NCI-H345 (cell line): ENCODE measurements at regions not wholly inside any gene's neighbourhood (a gene's known extent, or its start where the extent isn't known, plus 50 kb on each side); places are given as distances from the start of the nearest gene placed in this dataset.
"Not testable (repeated sequence)": the region's sequence is repeated elsewhere in the genome, so short reads cannot be mapped to it uniquely, and the experiment has no call there.

Experiments
- DNase-seq: peaks from one replicate; lab custom pipeline; 2025; lab: John Stamatoyannopoulos, UW

DNA sequence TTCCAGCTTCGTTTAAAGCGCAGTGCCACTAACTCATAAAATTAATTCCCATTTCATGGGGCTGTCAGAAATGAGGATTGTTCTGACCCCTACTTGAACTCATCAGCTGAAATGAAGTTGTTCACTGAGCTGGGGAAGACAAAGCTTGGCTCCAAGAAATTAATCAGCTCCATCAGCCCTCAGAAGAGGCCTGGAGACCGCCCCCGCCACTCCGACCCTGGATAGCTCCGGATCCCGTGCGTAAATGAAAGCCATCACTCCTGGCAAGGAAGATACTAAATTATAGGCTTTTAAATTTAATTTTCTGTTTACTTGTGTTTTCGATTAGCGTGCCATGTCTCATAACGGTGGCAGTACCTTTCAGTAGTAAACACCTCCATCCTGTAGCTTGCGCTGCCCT lies 142.8 kb upstream of the IRX2 start:
- no peak for DNase-seq

DNA sequence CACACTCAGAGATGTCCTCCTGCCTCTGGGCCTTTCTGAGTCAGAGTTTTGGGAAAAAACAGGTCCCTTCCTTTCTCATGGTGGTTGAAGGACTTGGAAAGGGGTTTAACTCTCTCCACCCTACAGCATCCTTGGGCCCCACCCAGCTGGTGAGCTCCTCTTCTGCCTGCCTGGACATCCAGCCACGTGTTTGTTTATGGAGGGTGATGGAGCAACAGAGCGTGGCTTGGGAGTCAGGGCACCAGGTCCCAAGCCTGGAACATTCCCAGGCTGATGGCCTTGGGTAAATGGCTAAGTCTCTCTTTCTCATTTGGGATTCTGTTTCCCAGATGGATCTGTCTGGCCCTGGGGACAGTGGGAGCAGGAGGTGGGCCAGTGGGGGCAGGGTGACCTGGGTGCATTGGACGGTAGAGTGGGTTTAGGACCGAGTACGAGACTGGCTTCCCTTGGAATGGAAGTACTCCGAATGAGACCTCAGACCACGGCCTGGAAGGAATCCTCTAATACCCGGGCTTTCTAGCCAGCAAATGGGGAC lies 141.1 kb upstream of the IRX2 start:
- DNase-seq = no peak

DNA sequence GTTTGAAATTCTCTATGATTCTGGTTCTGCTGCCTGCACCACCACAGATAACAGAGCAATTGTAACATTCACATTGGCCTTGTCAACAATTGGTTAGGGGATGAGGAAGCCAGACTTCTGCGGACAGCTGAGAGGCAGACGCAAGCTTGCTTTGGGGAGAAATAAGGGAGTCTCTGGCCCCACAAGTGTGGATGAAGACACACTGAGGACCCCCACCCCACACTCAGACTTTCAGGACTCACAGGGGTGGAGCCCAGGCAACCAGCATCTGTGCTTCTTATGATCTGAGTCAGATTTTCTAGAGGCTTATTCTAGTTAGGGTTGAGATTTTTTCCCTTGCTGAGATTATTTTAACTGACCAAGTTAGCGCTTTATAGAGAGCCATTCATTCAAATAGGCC lies 140.3 kb upstream of the IRX2 start:
- DNase-seq = no peak

DNA sequence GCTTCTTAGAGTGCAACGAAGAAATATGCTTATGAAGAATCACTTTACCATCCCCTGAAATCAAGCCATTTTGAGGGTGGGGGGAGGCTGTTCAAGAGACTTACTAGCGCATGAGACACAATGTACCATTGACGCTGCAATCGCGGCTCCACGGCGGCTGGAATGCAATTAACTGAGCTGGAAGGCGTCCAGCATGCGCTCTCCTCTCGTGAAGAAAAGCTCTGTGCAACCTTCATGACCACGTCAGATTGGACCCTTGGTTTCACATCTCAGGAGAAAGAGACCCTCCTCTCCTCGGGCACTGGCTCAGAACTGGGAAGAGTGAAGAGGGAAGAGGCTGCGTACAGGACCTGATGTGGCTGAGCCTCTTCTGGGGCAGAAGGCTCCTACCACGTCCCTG lies 138.5 kb upstream of the IRX2 start:
- DNase-seq = no peak

DNA sequence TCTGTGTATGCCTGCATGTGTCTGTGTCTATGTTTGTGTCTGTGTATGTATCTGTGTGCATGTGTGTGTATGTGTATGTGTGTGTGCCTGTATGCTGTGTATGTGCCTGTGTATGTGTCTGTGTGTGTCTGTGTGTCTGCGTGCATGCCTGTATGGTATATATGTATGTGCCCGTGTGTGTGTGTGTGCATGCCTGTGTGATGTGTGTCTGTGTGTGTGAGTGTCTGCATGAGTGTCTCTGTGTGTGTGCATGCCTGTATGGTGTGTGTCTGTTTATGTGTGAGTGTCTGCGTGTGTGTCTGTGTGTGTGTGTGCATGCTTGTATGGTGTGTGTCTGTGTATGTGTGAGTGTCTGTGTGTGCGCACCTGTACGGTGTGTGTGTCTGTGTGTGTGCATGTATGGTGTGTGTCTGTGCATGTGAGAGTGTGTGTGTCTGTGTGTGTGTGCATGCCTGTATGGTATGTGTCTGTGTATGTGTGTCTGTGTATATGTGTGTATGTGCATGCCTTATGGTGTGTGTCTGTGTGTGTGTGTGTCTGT lies 137.1 kb upstream of the IRX2 start:
- no peak for DNase-seq

DNA sequence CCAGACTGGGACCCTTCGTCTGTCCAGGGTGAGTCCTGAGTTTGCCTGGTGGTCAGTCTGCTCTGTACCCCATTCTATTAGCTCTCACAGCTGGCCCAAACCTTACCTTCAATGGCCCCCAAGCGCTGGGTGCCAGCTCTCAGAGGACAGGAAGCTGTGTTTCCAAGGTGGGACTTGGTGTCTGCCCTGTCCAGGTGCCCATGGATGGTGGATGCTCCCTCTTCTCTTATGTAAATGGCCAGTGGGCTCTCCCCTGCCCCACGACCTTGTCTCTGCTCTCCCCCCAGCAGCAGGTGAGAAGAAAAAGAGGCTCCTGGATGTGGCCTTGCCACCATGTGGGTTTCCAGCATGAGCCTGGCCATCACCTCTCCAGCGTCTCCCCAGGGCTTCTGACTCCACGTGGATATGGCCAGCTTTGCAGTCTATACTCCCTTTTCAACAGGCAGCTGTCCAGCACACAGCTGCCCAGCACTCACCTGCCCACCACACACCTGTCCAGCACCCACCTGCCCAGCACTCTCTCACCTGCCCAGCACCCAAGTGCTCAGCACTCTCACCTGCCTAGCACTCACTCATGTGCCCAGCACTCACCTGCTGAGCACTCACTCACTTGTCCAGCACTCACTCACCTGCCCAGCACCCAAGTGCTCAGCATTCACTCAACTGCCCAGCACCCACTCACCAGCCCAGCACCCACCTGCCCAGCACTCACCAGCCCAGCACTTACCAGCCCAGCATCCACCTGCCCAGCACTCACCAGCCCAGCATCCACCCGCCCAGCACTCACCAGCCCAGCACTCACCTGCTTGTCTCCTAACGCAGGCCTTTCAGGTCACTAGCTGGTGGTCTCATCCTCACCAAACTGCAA lies 136.2 kb upstream of the IRX2 start:
- no peak for DNase-seq

DNA sequence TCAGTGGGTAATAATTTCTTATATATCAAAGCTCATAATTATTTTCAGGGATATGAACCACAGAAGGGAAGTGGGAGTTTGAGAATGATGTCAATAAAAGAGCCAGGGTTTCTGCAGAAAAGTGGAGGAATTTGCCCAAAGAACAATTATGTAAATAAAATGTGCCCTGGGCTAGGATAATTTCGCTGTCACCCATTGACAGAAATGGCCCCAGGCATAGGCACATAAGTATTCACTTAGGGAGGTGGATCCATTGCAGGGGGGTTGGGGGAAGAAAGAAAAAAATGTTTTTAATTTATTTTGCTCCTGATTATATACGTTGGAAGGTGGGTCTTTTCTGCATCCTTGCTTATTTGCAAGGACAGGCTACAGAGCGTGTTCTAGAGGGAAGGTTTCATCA lies 135.1 kb upstream of the IRX2 start:
- no peak for DNase-seq

DNA sequence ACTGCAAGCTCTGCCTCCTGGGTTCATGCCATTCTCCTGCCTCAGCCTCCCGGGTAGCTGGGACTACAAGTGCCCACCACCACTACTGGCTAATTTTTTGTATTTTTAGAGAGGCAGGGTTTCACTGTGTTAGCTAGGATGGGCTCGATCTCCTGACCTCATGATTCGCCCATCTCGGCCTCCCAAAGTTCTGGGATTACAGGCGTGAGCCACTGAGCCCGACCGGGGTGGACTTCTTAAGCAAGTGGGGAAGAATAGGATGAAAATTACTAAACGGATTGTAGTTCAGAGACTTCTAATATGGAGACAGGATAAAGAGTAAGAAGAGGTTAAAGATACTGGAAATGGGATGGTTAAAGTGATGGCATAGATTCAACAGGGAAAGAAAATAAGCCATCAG lies 132.3 kb upstream of the IRX2 start:
- no peak for DNase-seq

DNA sequence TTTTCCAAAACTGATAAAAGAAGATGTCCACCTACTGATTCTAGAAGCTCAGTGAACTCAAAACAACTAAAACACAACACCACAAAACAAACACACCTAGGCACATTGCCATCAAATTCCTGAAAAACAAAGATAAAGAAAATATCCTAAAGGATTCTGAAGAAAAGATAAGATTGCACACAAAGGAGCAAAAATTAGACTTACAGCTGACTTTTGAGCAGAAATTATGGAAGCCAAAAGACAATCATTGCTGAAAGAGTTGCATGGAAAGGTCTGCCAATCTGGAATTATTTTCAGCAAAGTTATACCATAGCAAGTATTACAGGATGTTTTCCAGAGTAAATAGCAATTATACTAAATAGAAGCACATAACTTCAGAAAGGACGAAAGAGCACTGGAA lies 128.2 kb upstream of the IRX2 start:
- no peak for DNase-seq

DNA sequence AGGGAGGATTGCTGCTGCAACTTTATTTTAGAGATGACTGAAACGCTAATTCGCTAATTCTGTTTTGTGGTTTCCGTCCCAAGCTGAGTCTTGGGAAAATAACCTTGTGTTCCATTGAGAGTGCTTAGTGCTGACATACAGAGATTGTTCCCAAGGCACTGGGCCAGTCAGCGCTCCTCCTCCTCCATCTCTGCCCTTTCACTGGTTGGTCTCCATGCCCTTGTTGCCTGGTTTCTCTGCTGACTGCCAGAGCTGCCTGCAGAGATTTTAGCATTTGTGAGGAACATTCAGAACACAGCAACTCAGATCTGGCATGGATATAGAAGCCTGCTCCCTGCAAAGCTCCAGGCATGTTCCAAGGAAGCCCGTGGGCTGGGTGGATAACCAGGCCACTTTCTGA lies 126.0 kb upstream of the IRX2 start:
- no peak for DNase-seq

DNA sequence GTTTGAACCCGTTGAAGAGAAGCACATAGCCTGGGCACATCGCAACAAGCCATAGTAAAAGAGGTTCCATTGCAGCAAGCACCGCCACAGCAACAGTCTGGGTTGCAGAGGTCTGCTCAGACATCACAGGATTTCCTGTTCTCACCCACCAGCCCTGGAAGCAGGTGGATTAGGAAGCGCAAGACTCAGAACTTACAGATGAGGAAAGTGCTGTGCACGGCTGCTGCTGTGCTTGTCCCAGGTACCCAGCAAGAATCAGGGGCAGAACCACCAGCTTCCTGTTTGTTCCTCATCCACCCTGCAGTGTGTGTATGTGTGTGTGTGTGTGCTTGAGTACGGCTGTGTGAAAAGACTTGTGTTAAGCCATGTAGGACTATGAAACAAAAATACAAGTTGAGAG lies 124.7 kb upstream of the IRX2 start:
- DNase-seq = no peak

DNA sequence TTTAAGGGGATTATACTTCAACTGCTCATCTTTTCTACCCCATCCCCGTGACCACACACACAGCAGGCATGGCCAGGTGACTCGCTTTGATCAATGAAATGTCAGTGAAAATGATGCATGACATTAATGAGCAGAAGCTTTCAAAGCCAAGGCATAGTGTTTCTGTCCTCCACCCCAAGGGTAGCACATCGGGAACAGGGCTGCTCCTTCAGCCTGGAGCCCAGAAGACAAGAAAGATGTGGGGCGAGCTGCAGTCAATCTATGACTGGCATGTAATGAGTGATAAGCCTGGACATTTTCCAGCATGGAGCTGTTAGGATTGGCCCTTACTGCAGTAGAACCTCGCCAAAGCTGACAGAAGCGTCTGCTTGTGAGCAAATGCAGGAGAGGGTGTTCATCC lies 122.6 kb upstream of the IRX2 start:
- no peak for DNase-seq

DNA sequence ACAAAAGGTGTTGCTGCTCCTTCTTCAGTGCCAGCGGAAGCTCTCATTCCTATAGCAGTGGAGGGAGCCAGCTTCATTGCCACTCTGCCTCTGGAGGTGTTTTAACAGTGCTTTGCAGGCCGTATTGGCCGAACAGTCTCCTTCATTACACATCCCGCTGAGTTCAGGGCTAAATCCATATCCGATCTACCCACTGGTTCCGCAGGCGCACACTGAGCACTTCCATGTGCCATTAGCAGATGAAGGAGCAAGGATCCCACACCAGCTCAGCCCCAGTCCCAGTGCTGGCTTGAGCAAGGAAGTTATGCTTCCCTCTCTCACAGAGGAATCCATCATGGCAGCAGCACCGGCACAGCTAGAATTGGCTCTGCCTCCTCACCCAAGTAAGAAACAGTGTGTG lies 121.2 kb upstream of the IRX2 start:
- DNase-seq = no peak

DNA sequence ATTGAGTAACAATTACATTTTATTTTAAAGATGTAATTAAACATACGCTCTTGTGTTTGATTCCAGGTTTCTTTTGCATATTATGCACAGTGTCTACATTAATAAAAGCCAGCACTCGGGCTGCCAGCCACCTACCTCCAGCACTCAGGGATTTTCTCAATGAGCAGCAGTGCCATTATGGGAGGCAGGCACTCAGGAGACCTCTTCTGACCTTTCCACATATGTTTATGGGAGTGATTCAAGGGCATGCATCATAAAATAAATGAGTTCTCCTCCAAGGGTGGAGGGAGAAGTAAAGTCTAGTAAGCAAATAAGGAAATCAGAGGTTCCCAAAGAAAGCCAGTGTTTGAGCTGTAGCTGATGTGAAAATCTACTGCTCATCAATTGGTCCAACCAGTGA lies 119.8 kb upstream of the IRX2 start:
- DNase-seq = no peak

DNA sequence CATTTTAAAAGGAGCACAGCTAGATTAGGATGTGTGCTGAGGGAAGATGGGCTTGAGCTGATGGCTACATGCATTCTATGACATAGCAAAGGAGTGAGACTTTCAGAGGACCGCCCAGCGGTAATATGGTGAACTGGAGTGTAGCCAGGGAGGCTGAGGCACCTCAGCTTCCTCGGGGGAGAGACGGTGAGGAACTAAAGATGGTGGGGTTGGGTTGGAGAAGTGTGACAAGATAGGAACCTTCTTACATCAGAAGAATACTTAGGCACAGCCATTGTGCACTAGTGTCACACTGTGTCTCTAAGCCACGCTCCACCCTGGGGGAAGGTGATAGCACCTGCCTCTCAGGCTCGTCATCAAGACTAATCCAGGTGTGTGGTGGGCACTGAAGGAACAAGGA lies 118.0 kb upstream of the IRX2 start:
- DNase-seq = no peak

DNA sequence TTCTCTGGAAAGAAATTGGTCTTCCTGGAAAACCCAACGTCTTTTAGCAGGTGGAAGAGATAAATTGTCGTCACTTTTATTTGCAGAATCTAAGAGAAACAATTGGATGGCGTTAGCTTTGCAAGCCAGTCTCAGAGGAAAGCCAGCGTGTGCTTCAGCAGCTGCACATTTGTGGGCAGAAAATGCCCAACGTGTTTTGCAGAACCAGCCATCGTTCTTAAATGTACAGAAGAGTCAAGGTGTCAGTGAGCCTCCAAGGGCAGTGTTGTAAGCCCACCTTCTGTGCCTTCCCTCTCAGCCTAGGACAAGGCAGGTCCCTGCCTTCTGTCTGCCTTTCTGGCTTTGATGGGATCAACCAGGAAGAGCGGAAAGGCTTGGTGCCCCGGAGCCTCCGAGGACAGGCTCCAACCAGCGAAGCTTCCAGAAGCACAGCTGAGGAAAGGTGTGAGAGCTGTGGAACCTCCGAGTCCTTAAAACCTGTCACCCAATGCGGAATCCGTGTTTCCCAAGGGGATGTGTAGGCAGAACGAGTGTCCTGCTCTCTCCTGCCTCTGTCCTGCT lies 116.0 kb upstream of the IRX2 start:
- DNase-seq = no peak

DNA sequence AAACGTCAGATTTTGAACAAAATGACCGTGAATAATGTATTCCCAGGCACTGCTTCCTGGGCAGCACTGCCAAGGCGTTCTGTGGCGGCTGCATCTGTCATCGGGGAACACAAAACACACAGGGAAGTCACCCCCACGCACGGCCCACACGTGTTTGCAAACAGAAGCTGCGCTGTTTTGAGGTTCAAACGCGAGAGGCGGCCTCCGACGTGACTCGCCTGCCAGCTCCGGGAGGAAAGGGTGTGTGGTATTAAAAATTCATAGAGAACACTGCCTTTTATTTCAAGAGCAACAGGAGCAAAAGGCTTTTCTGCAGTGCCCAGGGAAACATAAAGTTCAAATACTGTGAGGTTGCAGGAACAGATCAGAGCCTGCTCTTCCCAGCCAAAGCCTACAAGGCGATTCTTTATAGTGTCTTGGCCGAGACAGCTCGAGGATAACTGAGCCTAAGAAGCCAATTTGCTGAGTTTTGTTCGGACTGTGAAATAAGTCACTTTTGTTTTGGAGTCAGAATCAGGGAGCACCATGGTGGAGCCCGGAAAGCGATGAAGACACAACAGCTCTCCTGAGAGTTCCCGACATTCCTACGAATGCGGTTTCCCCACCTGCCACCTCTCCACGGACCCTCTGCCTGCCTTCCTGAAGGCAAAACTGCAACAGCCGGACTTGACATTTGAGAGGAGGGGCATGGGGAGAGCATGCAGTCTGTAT lies 115.3 kb upstream of the IRX2 start:
- no peak for DNase-seq

DNA sequence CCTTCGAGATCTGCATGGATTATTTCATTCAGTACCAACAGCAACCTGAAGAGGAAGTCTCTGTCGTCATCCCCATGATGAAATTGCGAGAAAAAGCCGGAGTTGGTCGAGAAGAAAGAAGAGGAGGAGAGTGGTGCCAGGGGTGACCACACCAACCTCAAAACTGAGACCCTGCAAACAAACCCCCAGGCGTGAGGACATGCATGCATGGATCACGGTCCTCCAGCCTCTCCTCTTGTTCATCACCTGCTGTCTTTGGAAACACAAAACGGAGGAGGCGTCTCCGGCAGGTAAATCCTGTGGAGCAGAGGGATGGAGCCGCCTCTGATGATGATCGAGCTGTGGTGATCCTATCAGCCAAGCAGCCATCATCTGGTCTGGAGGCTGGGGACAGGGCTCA lies 114.4 kb upstream of the IRX2 start:
- DNase-seq = no peak

DNA sequence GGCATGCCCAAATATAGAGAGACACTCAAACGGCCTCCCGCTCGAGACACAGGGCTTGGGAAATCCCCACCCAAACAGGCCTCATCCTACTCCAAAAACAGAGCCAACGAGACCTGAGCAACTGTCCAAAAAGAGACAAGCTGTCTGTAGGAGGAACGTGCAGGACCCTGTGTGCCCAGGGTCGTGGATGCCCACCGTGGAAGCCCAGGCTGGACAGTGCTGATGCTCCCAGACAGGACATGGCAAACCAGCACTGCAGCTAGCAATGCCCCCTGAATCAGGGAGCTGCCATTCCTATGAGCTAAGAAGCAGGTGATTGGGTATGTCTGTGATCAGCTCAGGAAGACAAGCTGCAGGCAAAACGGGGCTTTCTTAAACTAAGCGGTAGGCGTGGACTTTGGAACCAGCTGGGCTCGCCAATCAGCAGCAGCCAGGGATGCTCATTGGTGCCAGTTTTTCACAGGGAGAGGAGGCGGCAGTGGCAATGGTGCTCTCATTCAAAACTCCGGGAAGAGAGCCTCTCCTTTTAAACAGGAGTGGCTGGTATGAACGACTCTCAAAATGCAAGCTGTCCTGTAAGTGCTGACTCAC lies 113.1 kb upstream of the IRX2 start:
- no peak for DNase-seq

DNA sequence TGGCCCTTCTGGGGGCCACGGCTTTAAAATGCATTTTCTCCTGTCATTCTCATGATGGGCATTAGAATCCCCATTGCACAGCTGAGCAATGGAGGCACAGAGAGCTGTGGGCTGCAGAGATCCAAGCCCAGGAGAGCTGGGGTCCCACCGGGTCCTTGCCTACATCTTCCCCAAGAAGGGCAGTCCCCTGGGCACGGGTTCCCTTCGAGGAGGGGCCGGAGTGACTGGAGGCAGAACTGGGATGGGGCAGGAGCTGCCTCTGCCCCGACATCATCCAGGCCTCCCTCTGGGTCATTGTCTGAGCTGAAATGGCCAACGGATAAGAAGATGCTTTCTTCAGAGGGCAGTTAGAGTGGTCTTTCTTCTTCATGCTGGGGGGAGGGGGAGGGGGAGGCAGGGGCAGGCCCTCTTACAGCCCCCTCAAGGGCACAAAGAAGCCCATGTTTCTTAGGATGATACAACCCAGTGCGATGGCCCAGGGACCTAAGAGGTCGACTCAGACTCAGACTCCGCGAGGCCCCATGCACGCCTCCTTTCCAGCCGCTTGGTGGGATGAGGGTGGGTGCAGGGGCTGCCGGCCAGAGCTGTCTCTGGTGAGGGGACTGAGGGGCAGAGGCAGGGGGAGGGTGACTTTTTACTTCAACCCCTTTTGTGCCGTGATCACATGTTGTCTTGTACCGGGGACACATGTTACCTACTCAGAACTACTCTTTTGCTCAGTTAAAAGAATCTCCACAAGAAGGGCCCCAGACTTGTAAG lies 112.4 kb upstream of the IRX2 start:
- DNase-seq = no peak

DNA sequence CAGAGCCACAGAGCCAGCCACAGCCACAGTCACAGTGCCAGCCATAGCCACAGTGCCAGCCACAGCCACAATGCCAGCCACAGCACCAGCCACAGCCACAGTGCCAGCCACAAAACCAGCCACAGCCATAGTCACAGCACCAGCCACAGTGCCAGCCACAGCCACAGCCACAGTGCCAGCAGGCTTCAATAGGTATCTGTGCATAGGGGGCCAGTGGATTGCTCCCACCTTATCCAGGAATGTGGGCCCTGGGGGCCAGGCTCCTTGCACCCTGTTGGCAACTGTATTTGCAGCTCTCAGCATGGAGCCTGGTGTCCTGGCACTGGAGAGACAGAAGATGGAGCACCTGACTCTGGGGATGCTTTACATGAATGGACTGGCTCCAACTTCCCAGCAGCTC lies 111.7 kb upstream of the IRX2 start:
- DNase-seq = no peak

DNA sequence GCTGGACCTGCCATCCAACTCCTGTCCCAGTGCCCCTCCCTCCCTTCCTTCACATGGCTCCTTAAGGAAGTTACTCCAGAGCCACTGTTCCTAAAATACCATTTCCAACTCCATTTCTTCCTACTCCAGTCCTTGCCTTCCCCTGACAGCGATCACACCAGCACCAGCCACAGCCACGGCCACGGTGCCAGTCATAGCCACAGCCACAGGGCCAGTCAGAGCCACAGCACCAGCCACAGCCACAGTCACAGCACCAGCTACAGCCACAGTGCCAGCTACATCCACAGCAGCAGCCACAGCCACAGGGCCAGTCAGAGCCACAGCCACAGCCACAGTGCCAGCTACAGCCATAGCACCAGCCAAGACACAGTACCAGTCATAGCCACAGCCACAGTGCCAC lies 110.7 kb upstream of the IRX2 start:
- not testable (repeated sequence) for DNase-seq
